ENCODE measurements at regions not wholly inside any gene's neighbourhood (a gene's known extent, or its start where the extent isn't known, plus 50 kb on each side); places are given as distances from the start of the nearest gene placed in this dataset.

- no peaks in the 10 kb centered on the region for H3K9me3 Mint-ChIP-seq (ENCODE audit: low read depth)
- no peak for TF ChIP-seq CTCF (IDR thresholded peaks at IDR 0.05; ENCODE audit: unreplicated experiment)
- no peaks in the 10 kb centered on the region for H3K36me3 Mint-ChIP-seq (ENCODE audit: insufficient read depth)
- no peak overlapping the region for H3K27ac Mint-ChIP-seq
- DNase-seq (ENCODE audit: low spot score, unreplicated experiment) = no peak
- no peak overlapping the region for H3K4me3 Mint-ChIP-seq (ENCODE audit: low read depth)
- peaks cover 8% of the 10 kb centered on the region for H3K27me3 Mint-ChIP-seq
- peaks cover 23% of the 10 kb centered on the region for H3K4me1 Mint-ChIP-seq (ENCODE audit: low read depth)
Measured at GRCh38 chr17:13759518-13760335, 158.0 kb upstream of the HS3ST3A1 start.

- Mint-ChIP-seq H3K4me1 (ENCODE audit: low read depth) (peaks cover 22% of the 10 kb centered on the region), H3K27ac (no peak overlapping the region), H3K4me3 (ENCODE audit: low read depth) (no peak overlapping the region), H3K9me3 (ENCODE audit: low read depth) (no peaks in the 10 kb centered on the region), H3K27me3 (peaks cover under 1% of the 10 kb centered on the region), H3K36me3 (ENCODE audit: insufficient read depth) (no peaks in the 10 kb centered on the region)
- no peak for DNase-seq (ENCODE audit: low spot score, unreplicated experiment)
- no peak for TF ChIP-seq CTCF (IDR thresholded peaks at IDR 0.05; ENCODE audit: unreplicated experiment)
Measured at GRCh38 chr17:13761038-13761603, 159.4 kb upstream of the HS3ST3A1 start.

- peaks cover 4% of the 10 kb centered on the region for H3K4me1 Mint-ChIP-seq (ENCODE audit: low read depth)
- H3K4me3 Mint-ChIP-seq (ENCODE audit: low read depth) = no peak overlapping the region
- peaks cover 15% of the 10 kb centered on the region for H3K9me3 Mint-ChIP-seq (ENCODE audit: low read depth)
- no peak for TF ChIP-seq CTCF (IDR thresholded peaks at IDR 0.05; ENCODE audit: unreplicated experiment)
- peaks cover 6% of the 10 kb centered on the region for H3K36me3 Mint-ChIP-seq (ENCODE audit: insufficient read depth)
- H3K27me3 Mint-ChIP-seq = peaks cover 6% of the 10 kb centered on the region
- DNase-seq (ENCODE audit: low spot score, unreplicated experiment) = no peak
- H3K27ac Mint-ChIP-seq = no peak overlapping the region
Measured at GRCh38 chr17:13765701-13766100, 164.0 kb upstream of the HS3ST3A1 start.

- peaks cover 30% of the 10 kb centered on the region for H3K9me3 Mint-ChIP-seq (ENCODE audit: low read depth)
- no peak overlapping the region for H3K27ac Mint-ChIP-seq
- no peaks in the 10 kb centered on the region for H3K4me1 Mint-ChIP-seq (ENCODE audit: low read depth)
- H3K27me3 Mint-ChIP-seq = peaks cover 6% of the 10 kb centered on the region
- DNase-seq (ENCODE audit: low spot score, unreplicated experiment) = no peak
- H3K4me3 Mint-ChIP-seq (ENCODE audit: low read depth) = no peak overlapping the region
- H3K36me3 Mint-ChIP-seq (ENCODE audit: insufficient read depth) = peaks cover 15% of the 10 kb centered on the region
- no peak for TF ChIP-seq CTCF (IDR thresholded peaks at IDR 0.05; ENCODE audit: unreplicated experiment)
Measured at GRCh38 chr17:13770702-13771101, 169.0 kb upstream of the HS3ST3A1 start.

- H3K27me3 Mint-ChIP-seq = no peaks in the 10 kb centered on the region
Measured at GRCh38 chr17:13775450-13775849, 173.7 kb upstream of the HS3ST3A1 start.

More at GRCh38 chr17:13775450-13775849, 173.7 kb upstream of the HS3ST3A1 start:
- Mint-ChIP-seq H3K4me1 (ENCODE audit: low read depth) (peaks cover 6% of the 10 kb centered on the region), H3K4me3 (ENCODE audit: low read depth) (no peak overlapping the region), H3K36me3 (ENCODE audit: insufficient read depth) (peaks cover 17% of the 10 kb centered on the region), H3K27ac (no peak overlapping the region), H3K9me3 (ENCODE audit: low read depth) (peaks cover 20% of the 10 kb centered on the region)
- TF ChIP-seq CTCF (IDR thresholded peaks at IDR 0.05; ENCODE audit: unreplicated experiment) = no peak
- no peak for DNase-seq (ENCODE audit: low spot score, unreplicated experiment)
